Tibial nerve (tissue), 4 donors: ENCODE measurements at regions not wholly inside any gene's neighbourhood (a gene's known extent, or its start where the extent isn't known, plus 50 kb on each side); places are given as distances from the start of the nearest gene placed in this dataset.

Experiments
- DNase-seq, 2 donors: peaks; one replicate each; pipeline ENCODE4 v3.0.0-alpha.2; 2019; ENCODE audit warnings: low spot score in 2 of 2
- H3K27ac ChIP-seq, 4 donors: fragments of 200-600 bp; sonication (generic) in 3 of 4; one replicate each; pipeline ENCODE4 v1.5.1; 2017 to 2019; ENCODE audit warnings: mild to moderate bottlenecking in 1 of 4
- H3K27me3 ChIP-seq, 2 donors: fragments of 200-600 bp; sonication (generic) in 1 of 2; one replicate each; pipeline versions ENCODE4 v1.5.1 to v1.6.0; 2017 to 2019
- H3K36me3 ChIP-seq, 3 donors: fragments of 200-600 bp; sonication (generic); one replicate each; pipeline ENCODE4 v1.5.1; 2018 to 2019
- H3K4me1 ChIP-seq, 4 donors: fragments of 200-600 bp; sonication (generic) in 3 of 4; one replicate each; pipeline ENCODE4 v1.5.1; 2017 to 2019
- H3K4me3 ChIP-seq, 4 donors: fragments of 200-600 bp; sonication (generic) in 3 of 4; one replicate each; pipeline ENCODE4 v1.5.1; 2017 to 2019; ENCODE audit warnings: mild to moderate bottlenecking in 1 of 4, moderate library complexity in 1 of 4
- H3K9me3 ChIP-seq, 4 donors: fragments of 200-600 bp; sonication (generic) in 3 of 4; one replicate each; pipeline ENCODE4 v1.5.1; 2017 to 2019
- CTCF ChIP-seq, 5 experiments: fragments of 200-600 bp in 3 of 5; fragments of 450-650 bp in 2 of 5; sonication (generic) in 3 of 5; IDR thresholded peaks; one replicate each; pipeline ENCODE4 v1.5.1; 2016 to 2019; ENCODE audit warnings: antibody characterized with exemption in 5 of 5, mild to moderate bottlenecking in 3 of 5, moderate library complexity in 2 of 5
- EP300 ChIP-seq, 2 donors: sonication (generic); formaldehyde crosslinking; IDR thresholded peaks; one replicate each; pipeline ENCODE4 v1.6.1; 2017; ENCODE audit warnings: antibody characterized with exemption in 2 of 2, mild to moderate bottlenecking in 1 of 2
- POLR2A ChIP-seq, 2 donors: fragments of 450-650 bp; IDR thresholded peaks; one replicate each; pipeline ENCODE4 v1.6.1; 2017; ENCODE audit warnings: antibody characterized with exemption in 2 of 2, mild to moderate bottlenecking in 2 of 2, moderate library complexity in 2 of 2
- WGBS, 2 donors: methylation state at CpG; one replicate each; pipeline ENCODE4 v1.1.5; 2018; 5-methylcytosine and 5-hydroxymethylcytosine counted together

DNA sequence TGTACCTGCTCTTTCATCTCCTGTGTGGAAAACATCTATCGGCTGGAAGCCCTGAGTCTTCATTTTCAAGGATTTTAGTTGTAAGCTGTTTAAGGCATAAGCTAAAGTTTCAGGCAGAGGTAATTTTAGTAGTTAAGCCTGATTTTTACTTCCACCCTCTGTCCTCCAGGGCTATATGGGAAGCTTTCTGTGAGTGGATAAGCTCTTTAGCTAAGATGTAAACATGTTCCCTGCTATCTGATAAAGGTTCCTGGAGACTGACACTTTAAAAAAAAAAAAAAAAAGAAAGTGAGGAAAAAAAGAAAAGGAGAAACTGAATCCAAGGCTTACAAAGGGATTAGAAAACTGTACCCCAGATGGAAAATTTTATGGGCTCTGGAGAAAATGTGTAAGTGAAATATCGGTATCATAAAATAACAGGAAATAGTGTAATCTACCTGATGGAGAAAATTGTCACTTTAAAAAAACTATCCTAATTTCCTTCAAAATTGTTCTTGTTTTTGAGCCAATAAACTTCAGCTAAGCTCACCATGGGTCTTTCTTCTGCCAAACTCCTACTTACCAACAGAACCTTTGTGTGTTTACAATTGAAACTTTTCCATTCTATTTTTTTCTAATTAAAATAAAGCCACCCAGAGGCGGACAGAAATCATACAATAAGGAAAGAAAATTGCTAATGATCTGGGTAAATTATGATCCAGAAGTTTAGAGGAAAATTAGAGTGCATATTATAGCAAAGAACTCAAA lies 180.5 kb downstream of the TGFB2 start:
- WGBS, 2 donors = 80 to 85% methylated on average over 3 of the region's 3 CpGs
- Histone ChIP-seq H3K27me3 (no peaks in the 10 kb centered on the region), H3K4me1 (no peaks in the 10 kb centered on the region), H3K27ac (no peak overlapping the region), H3K36me3 (no peaks in the 10 kb centered on the region), H3K9me3 (no peaks in the 10 kb centered on the region), H3K4me3 (no peak overlapping the region)
- DNase-seq = no peak
- no peak for TF ChIP-seq CTCF (IDR thresholded peaks at IDR 0.05)

- no peak for DNase-seq
- Histone ChIP-seq H3K9me3 (no peaks in the 10 kb centered on the region), H3K4me3 (no peak overlapping the region), H3K4me1 (no peaks in the 10 kb centered on the region), H3K36me3 (no peaks in the 10 kb centered on the region), H3K27me3 (no peaks in the 10 kb centered on the region), H3K27ac (no peak overlapping the region)
- WGBS, 2 donors = 90 to 95% methylated on average over 1 of the region's 1 CpG
- TF ChIP-seq EP300 (IDR thresholded peaks at IDR 0.05) = no peak
These were observed 181.1 kb downstream of the TGFB2 start for GRCh38 chr1:218526198-218526580.

DNA sequence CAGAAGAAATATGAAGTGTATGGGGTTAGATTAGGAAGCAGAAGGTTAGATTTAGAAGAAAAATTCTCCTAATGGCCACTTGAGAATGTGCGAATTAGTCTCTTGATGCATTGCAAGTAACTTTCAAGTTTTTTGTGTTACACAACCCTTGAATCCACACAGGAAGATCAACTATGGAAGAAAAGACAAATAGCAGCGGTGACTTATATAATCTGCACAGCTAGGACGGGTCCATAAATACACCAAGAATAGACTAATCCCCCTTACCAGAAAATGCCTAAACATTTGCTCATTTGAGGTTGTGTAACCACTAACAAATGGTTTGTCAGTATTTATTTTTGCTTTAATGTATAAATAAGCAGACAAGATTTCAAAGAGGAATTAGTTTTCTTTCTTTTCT lies 182.6 kb downstream of the TGFB2 start:
- no peaks in the 10 kb centered on the region for H3K27me3 ChIP-seq
- H3K36me3 ChIP-seq = no peaks in the 10 kb centered on the region
- no peak for TF ChIP-seq CTCF (IDR thresholded peaks at IDR 0.05)
- TF ChIP-seq EP300 (IDR thresholded peaks at IDR 0.05) = no peak
- no peak for TF ChIP-seq POLR2A (IDR thresholded peaks at IDR 0.05)
- no peaks in the 10 kb centered on the region for H3K9me3 ChIP-seq
- WGBS, 2 donors = 96 to 97% methylated on average over 3 of the region's 3 CpGs
- no peak overlapping the region for H3K4me3 ChIP-seq
- no peak overlapping the region for H3K27ac ChIP-seq
- no peaks in the 10 kb centered on the region for H3K4me1 ChIP-seq
- DNase-seq = no peak

DNA sequence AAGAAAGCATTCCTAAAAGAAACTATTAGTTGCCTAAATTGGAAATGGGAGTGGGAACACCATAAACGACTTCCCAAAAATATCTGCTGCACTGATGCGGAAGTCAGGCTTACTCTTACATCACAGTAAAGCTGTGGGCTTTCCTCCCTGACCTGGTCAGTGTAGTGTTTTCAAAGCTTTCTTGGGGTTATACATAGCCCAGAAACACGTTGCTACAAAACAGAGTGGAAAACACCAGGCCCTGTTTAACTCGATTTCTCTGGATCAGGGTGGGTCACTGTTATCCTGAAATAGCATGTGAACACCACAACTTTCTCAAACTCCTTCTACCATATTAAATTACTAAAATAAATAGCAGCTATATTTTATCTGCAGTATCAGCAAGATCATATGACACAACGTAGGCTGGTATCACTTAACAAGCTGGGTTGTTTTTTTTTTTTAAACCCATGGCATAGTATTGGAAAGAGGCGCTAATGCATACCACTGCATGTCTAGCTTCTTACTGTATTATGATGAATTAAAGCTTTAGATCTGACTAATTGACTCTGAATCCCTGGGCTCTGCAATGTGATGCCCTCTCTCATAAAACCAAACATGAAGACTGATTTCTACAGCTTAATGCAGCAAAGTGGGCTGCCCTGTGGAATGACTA lies 184.6 kb downstream of the TGFB2 start:
- Histone ChIP-seq H3K4me3 (no peak overlapping the region), H3K4me1 (no peaks in the 10 kb centered on the region), H3K9me3 (no peaks in the 10 kb centered on the region), H3K36me3 (no peaks in the 10 kb centered on the region), H3K27ac (no peak overlapping the region), H3K27me3 (no peaks in the 10 kb centered on the region)
- 67 to 74% methylated on average over 6 of the region's 6 CpGs for WGBS, 2 donors
- DNase-seq = no peak
- TF ChIP-seq EP300 (IDR thresholded peaks at IDR 0.05) (no peak), CTCF (IDR thresholded peaks at IDR 0.05) (no peak), POLR2A (IDR thresholded peaks at IDR 0.05) (no peak)

- Histone ChIP-seq H3K27me3 (no peaks in the 10 kb centered on the region), H3K27ac (no peak overlapping the region), H3K4me1 (no peaks in the 10 kb centered on the region), H3K4me3 (no peak overlapping the region), H3K36me3 (no peaks in the 10 kb centered on the region), H3K9me3 (no peaks in the 10 kb centered on the region)
- no peak for DNase-seq
- no peak for TF ChIP-seq POLR2A (IDR thresholded peaks at IDR 0.05)
- no peak for TF ChIP-seq CTCF (IDR thresholded peaks at IDR 0.05)
- no peak for TF ChIP-seq EP300 (IDR thresholded peaks at IDR 0.05)
- WGBS, 2 donors = 87 to 89% methylated on average over 5 of the region's 5 CpGs
These were observed 186.8 kb downstream of the TGFB2 start for GRCh38 chr1:218531936-218532335.
